ENCODE measurements at regions not wholly inside any gene's neighbourhood (a gene's known extent, or its start where the extent isn't known, plus 50 kb on each side); places are given as distances from the start of the nearest gene placed in this dataset.
"Not testable (repeated sequence)": the region's sequence is repeated elsewhere in the genome, so short reads cannot be mapped to it uniquely, and the experiment has no call there.

- DNase-seq, result no peak
Observed at GRCh38 chr13:80889829-80890228, 548.9 kb upstream of the SPRY2 start.

- DNase-seq, result no peak
Observed at GRCh38 chr13:80888390-80888789, 547.5 kb upstream of the SPRY2 start.

- no peak for DNase-seq
Observed at GRCh38 chr13:80884056-80884785, 543.3 kb upstream of the SPRY2 start.

GRCh38 chr13:80883545-80883944 is 542.6 kb upstream of the SPRY2 start:
- no peak for DNase-seq

- no peak for DNase-seq
Observed at GRCh38 chr13:80881942-80882445, 541.1 kb upstream of the SPRY2 start.

- DNase-seq, result no peak
Observed at GRCh38 chr13:80881495-80881894, 540.6 kb upstream of the SPRY2 start.

GRCh38 chr13:80881034-80881433 is 540.1 kb upstream of the SPRY2 start:
- DNase-seq, result no peak

GRCh38 chr13:80877944-80878241 is 537.0 kb upstream of the SPRY2 start:
- no peak for DNase-seq

- DNase-seq, result no peak
Observed at GRCh38 chr13:80877209-80877943, 536.5 kb upstream of the SPRY2 start.

- no peak for DNase-seq
Observed at GRCh38 chr13:80873589-80873988, 532.7 kb upstream of the SPRY2 start.

GRCh38 chr13:80871971-80872370 is 531.0 kb upstream of the SPRY2 start:
- DNase-seq, result not testable (repeated sequence)

- no peak for DNase-seq
Observed at GRCh38 chr13:80871481-80871880, 530.6 kb upstream of the SPRY2 start.

GRCh38 chr13:80870186-80870585 is 529.3 kb upstream of the SPRY2 start:
- no peak for DNase-seq

- no peak for DNase-seq
Observed at GRCh38 chr13:80866921-80867320, 526.0 kb upstream of the SPRY2 start.

- no peak for DNase-seq
Observed at GRCh38 chr13:80865329-80865728, 524.4 kb upstream of the SPRY2 start.

GRCh38 chr13:80862456-80862855 is 521.5 kb upstream of the SPRY2 start:
- DNase-seq, result no peak

GRCh38 chr13:80860845-80861244 is 519.9 kb upstream of the SPRY2 start:
- no peak for DNase-seq

- no peak for DNase-seq
Observed at GRCh38 chr13:80858131-80858530, 517.2 kb upstream of the SPRY2 start.

- DNase-seq, result no peak
Observed at GRCh38 chr13:80857321-80857720, 516.4 kb upstream of the SPRY2 start.

GRCh38 chr13:80850771-80851170 is 509.8 kb upstream of the SPRY2 start:
- no peak for DNase-seq

GRCh38 chr13:80844164-80844563 is 503.2 kb upstream of the SPRY2 start:
- no peak for DNase-seq

- no peak for DNase-seq
Observed at GRCh38 chr13:80841414-80841813, 500.5 kb upstream of the SPRY2 start.

GRCh38 chr13:80840316-80840976 is 499.5 kb upstream of the SPRY2 start:
- DNase-seq, result no peak

GRCh38 chr13:80835902-80836301 is 495.0 kb upstream of the SPRY2 start:
- DNase-seq, result no peak
